ENCODE measurements at regions not wholly inside any gene's neighbourhood (a gene's known extent, or its start where the extent isn't known, plus 50 kb on each side); places are given as distances from the start of the nearest gene placed in this dataset.

- DNase-seq, result peak; percentile 56
Measured at GRCh38 chr1:229037806-229038405, 233.0 kb upstream of the RAB4A start.

- no peak for DNase-seq
Measured at GRCh38 chr1:229040630-229041358, 230.1 kb upstream of the RAB4A start.

GRCh38 chr1:229041946-229042345, 229.0 kb upstream of the RAB4A start:
- no peak for DNase-seq

- no peak for DNase-seq
Measured at GRCh38 chr1:229042482-229042881, 228.4 kb upstream of the RAB4A start.

GRCh38 chr1:229043115-229043514, 227.8 kb upstream of the RAB4A start:
- no peak for DNase-seq

- no peak for DNase-seq
Measured at GRCh38 chr1:229046251-229046853, 224.6 kb upstream of the RAB4A start.

GRCh38 chr1:229047161-229047839, 223.6 kb upstream of the RAB4A start:
- no peak for DNase-seq

GRCh38 chr1:229047840-229048620, 222.9 kb upstream of the RAB4A start:
- DNase-seq, result no peak

- DNase-seq, result no peak
Measured at GRCh38 chr1:229048896-229049295, 222.0 kb upstream of the RAB4A start.

- no peak for DNase-seq
Measured at GRCh38 chr1:229056046-229056445, 214.9 kb upstream of the RAB4A start.

- peak; percentile 88 for DNase-seq
Measured at GRCh38 chr1:229058111-229058561, 212.8 kb upstream of the RAB4A start.

GRCh38 chr1:229058729-229059128, 212.2 kb upstream of the RAB4A start:
- DNase-seq, result peak; percentile 84

GRCh38 chr1:229059671-229060539, 211.0 kb upstream of the RAB4A start:
- DNase-seq, result no peak

GRCh38 chr1:229062135-229062534, 208.8 kb upstream of the RAB4A start:
- DNase-seq, result no peak

- DNase-seq, result no peak
Measured at GRCh38 chr1:229063154-229063773, 207.6 kb upstream of the RAB4A start.

GRCh38 chr1:229064320-229065168, 206.4 kb upstream of the RAB4A start:
- no peak for DNase-seq

GRCh38 chr1:229065613-229066012, 205.3 kb upstream of the RAB4A start:
- no peak for DNase-seq

- DNase-seq, result no peak
Measured at GRCh38 chr1:229066591-229066990, 204.3 kb upstream of the RAB4A start.

GRCh38 chr1:229067546-229067945, 203.4 kb upstream of the RAB4A start:
- no peak for DNase-seq

- no peak for DNase-seq
Measured at GRCh38 chr1:229068270-229068987, 202.5 kb upstream of the RAB4A start.
